Upper lobe of right lung (tissue), 1 donor: ENCODE measurements at regions not wholly inside any gene's neighbourhood (a gene's known extent, or its start where the extent isn't known, plus 50 kb on each side); places are given as distances from the start of the nearest gene placed in this dataset.
A peak's percentile ranks its signal among the peaks of the same experiment; 100 is the strongest.

Experiments used
- ATAC-seq: fragments of 200-7000 bp; cut with Tn5 transposase; one replicate; pipeline ENCODE4 v1.9.1; 2020; ENCODE audit warnings: mild to moderate bottlenecking, moderate library complexity
- DNase-seq: peaks from one replicate; pipeline ENCODE4 v3.0.0-alpha.2; 2020
- H3K27ac ChIP-seq: fragments of 200-600 bp; one replicate; pipeline ENCODE4 v1.8.0; 2022
- H3K27me3 ChIP-seq: fragments of 200-600 bp; one replicate; pipeline ENCODE4 v1.8.0; 2022; ENCODE audit warnings: mild to moderate bottlenecking
- H3K36me3 ChIP-seq: fragments of 200-600 bp; one replicate; pipeline ENCODE4 v1.8.0; 2022
- H3K4me1 ChIP-seq: fragments of 200-600 bp; one replicate; pipeline ENCODE4 v1.8.0; 2022
- H3K4me3 ChIP-seq: fragments of 200-600 bp; one replicate; pipeline ENCODE4 v1.8.0; 2022; ENCODE audit warnings: mild to moderate bottlenecking
- H3K9me3 ChIP-seq: fragments of 200-600 bp; one replicate; pipeline ENCODE4 v1.8.0; 2022
- CTCF ChIP-seq: fragments of 200-600 bp; IDR thresholded peaks from one replicate; pipeline ENCODE4 v1.8.0; 2022; ENCODE audit warnings: antibody characterized with exemption
- intact Hi-C: fragments of 100-400 bp; cut with DNase I; formaldehyde crosslinking; loops from one replicate; pipeline ENCODE4 v1.11.0; 2022
- donor health status: DM: no; HTN: yes; CAD: no; lungs with severe emphysema.

GRCh38 chr2:116411211-116411610 lies 1403.3 kb upstream of the DDX18 start:
- no peak for TF ChIP-seq CTCF
- Histone ChIP-seq H3K4me3 (no peak overlapping the region), H3K9me3 (no peaks in the 10 kb centered on the region), H3K27ac (no peak overlapping the region), H3K4me1 (no peaks in the 10 kb centered on the region), H3K36me3 (no peaks in the 10 kb centered on the region), H3K27me3 (no peaks in the 10 kb centered on the region)
- ATAC-seq: no peak
- no peak for DNase-seq
- intact Hi-C loops: no loop called here

DNA sequence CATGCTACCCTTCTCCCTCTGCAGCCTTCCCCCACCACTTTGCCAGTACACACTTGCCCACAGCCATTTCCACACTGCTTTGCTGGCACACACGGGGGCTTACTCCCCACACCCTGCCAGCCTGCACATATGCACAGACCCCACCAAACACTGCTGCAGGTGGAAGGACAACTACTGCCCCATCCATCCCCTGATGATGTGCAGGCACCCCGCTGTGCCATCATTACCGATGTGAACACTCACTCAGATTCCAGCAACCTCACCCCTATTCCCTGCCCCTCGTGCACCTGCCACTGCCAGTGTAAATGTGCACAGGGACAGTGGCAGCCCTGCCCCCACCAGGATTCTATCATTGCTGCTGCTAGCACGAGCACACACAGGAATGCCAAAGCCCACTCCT lies 1400.8 kb upstream of the DDX18 start:
- H3K4me1 ChIP-seq: no peaks in the 10 kb centered on the region
- no peak for DNase-seq
- no peak overlapping the region for H3K4me3 ChIP-seq
- H3K27ac ChIP-seq: no peak overlapping the region
- no peaks in the 10 kb centered on the region for H3K36me3 ChIP-seq
- peak; percentile 26 for ATAC-seq
- H3K9me3 ChIP-seq: no peaks in the 10 kb centered on the region
- intact Hi-C loops: no loop called here
- no peaks in the 10 kb centered on the region for H3K27me3 ChIP-seq
- TF ChIP-seq CTCF: no peak

GRCh38 chr2:116416731-116417377 lies 1397.6 kb upstream of the DDX18 start:
- no peaks in the 10 kb centered on the region for H3K36me3 ChIP-seq
- intact Hi-C loops: no loop called here

DNA sequence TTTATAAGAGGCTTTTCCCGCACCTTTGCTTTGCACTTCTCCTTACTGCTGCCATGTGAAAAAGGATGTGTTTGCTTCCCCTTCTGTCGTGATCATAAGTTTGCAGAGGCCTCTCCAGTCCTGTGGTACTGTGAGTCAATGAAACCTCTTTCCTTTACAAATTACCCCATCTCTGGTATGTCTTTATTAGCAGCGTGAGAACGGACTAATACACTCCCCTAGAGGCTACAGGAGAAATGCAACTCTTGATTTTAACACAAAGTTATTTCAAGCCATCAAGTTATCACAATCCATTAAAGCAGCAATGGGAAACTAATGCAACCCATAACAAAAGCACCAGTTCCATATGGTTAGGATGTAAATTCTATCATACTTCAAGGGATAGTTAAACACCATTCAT lies 1378.8 kb upstream of the DDX18 start:
- ATAC-seq (no peak), DNase-seq (no peak)
- H3K27ac ChIP-seq: no peak overlapping the region
- H3K9me3 ChIP-seq: no peaks in the 10 kb centered on the region
- no peaks in the 10 kb centered on the region for H3K36me3 ChIP-seq
- no peak for TF ChIP-seq CTCF
- H3K27me3 ChIP-seq: no peaks in the 10 kb centered on the region
- intact Hi-C loops: no loop called here
- no peaks in the 10 kb centered on the region for H3K4me1 ChIP-seq
- H3K4me3 ChIP-seq: no peak overlapping the region

More at GRCh38 chr2:116416731-116417377, 1397.6 kb upstream of the DDX18 start:
- no peak overlapping the region for H3K4me3 ChIP-seq
- DNase-seq (no peak), ATAC-seq (no peak)
- TF ChIP-seq CTCF: no peak
- H3K27me3 ChIP-seq: no peaks in the 10 kb centered on the region
- H3K9me3 ChIP-seq: no peaks in the 10 kb centered on the region
- H3K4me1 ChIP-seq: no peaks in the 10 kb centered on the region
- no peak overlapping the region for H3K27ac ChIP-seq

DNA sequence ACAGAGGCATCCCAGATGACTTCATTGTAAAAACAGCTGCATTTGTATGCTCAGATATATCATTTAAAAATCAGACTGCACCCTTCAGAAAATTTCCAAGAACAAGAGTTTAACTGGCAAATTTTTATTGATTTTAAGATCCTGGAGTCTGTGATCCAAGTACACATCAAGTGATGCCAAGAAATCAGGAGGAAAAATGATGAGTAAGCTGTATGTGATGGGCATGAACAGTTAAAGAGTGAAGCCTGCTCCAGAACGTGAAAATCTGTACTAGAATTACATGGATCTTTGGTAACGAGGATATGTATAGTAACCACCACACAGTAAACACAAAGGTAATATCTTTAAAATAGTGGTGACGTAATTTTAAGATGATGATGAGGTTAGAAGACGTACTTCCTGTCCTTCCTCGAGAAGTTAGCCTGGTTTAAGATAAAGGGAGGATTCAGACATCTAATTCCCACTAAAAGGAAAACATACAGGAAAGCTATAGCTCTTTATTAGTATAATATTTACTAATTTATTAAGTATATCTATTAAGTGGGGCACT lies 1374.3 kb upstream of the DDX18 start:
- ATAC-seq: no peak
- no peaks in the 10 kb centered on the region for H3K9me3 ChIP-seq
- no peak overlapping the region for H3K27ac ChIP-seq
- TF ChIP-seq CTCF: no peak
- intact Hi-C loops: no loop called here
- DNase-seq: no peak
- no peak overlapping the region for H3K4me3 ChIP-seq
- H3K4me1 ChIP-seq: no peaks in the 10 kb centered on the region
- no peaks in the 10 kb centered on the region for H3K36me3 ChIP-seq
- no peaks in the 10 kb centered on the region for H3K27me3 ChIP-seq
